ENCODE measurements at regions not wholly inside any gene's neighbourhood (a gene's known extent, or its start where the extent isn't known, plus 50 kb on each side); places are given as distances from the start of the nearest gene placed in this dataset.
"Not testable (repeated sequence)": the region's sequence is repeated elsewhere in the genome, so short reads cannot be mapped to it uniquely, and the experiment has no call there.

DNA sequence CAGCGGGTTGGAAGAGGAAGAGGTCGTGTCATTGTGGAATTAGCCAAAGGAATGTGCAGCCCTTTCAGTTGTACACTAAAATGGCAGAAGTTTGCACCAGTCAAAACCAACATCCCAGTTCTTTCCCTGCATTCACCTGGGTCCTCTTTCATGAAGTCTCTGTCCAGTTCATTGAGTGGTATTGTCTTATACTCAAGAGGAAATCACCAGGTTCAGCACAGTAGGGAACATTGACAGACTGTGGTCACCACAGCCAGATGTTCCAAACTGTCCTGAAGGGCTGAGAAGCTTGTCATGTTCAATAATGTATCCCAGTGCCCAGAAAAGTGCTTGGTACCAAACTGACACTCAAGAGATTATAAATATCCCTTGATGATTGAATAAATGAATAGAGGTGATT is 131.6 kb downstream of the GLUL start:
- DNase-seq (ENCODE audit: low spot score) = no peak

DNA sequence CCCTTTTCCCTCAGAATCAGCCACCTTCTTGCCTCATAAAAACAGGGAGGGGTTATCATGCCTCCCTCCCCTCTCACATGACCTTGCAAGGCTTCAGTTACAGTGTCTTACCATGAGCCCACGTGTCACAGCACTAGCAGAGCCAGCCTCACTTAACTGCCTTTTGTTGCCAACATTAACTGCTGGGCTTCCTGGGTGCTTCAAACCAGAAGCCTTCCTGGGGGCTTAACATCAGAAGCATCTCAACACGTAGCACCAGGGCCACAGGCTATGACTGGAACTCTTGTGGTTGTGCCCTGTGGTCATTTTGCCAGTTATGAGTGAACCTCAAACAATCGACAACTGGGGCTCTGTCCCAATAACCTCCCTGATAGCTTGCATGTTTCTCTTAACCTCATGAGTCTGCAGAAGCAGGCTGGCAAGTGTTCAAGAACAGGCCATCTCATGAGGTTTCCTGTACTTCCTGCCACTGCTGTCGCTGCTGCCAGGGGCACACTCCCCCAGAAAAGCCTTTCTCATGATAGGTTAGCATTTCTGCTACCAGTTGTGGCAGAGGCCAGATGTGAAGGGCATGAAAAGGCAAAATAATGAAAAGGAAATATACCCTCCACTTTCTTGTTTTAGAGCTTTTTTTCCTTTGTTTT is 132.2 kb downstream of the GLUL start:
- DNase-seq (ENCODE audit: low spot score) = peak; percentile 28

DNA sequence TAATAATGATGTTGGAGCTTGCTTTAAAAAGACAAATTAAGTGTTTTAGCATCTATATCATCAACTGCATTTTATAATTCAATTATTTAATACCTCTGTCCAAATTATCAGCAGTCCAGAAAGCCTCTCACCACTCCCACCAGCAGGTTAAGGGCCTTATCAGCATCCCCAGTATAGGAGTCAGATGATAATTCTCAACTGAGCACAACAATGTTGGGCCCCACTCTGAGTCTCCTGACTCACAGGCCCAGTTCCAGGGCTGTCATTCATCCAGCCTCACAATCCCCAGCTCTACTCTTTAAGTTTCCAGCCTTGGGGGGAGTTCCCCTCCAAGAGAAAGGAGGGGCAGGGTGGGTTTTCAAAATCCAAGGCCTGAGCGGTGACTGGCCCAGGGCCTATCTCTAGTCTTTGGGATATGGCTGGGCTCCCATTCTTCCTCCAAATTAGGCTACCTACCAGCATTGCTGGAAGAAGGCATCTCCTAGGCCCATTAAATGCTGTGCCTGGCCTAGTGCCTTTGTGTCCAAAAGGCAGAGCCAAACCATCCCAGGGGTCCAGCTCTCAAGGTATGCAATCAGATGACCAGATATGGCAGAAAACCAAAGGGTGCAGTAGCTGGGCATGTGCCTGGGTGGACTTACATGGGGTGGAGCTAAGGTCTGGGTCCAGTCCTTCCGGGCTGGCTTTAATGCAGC is 134.1 kb downstream of the GLUL start:
- DNase-seq (ENCODE audit: low spot score) = no peak

DNA sequence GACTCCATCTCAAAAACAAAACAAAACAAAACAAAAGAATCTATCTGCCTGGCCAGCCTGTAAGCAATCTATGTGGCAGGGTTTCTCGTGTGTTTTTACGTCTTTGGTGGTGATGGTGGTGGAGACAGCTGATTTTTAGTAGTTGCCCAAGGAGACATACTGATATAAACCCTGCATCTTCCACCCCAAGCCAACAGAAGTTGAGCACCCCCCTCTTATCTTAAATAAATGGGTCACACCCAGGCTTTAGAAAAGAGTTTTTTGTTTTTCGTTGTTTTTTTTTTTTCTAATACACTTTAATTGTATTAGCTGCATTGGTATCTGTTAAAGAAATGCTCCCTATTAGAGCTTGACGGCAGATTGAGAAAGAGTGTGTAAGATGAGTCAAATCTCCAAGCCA is 134.7 kb downstream of the GLUL start:
- DNase-seq (ENCODE audit: low spot score) = no peak

DNA sequence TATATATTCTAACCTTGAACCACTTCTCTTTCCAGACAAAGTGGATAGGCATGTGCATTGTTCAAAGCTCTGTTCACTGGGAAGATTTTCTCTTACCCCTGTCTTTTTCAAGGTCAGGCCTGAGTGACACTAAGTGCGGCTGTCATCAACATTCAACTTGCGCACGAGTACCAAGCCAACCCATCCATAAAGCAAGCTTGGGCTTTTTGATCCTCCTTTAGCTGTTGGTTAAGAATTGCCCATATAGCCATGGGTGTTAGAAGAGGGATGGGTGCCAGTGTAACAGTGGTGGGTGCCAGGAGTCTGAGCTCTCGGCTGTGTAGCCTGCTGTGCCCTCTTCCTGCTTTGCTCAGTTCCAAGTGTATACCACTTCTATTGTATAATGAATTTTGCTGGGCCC is 136.1 kb downstream of the GLUL start:
- DNase-seq (ENCODE audit: low spot score) = no peak

DNA sequence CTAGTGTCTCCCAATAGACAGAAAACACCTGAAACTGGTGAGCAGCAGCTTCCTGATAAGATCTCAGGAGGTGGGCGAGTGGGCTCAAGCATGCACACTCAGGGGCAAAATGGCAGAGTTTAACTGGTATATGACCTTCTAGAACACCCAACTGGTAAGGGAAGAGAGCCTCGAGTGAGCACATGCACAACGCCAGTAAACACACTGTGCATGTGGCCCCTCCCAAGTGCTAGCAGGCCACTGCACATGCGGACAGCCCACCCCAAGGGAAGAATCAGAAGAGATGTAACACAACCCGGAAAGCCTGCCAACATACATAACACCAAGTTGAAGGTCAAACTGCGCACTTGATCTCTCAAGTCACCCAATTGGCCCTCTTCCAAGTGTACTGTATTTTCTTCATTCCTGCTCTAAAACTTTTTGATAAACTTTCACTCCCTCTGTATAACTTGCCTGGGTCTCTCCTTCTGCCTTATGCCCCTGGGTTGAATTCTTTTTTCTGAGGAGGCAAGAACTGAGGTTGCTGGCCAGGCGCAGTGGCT is 138.2 kb downstream of the GLUL start:
- DNase-seq (ENCODE audit: low spot score) = no peak

DNA sequence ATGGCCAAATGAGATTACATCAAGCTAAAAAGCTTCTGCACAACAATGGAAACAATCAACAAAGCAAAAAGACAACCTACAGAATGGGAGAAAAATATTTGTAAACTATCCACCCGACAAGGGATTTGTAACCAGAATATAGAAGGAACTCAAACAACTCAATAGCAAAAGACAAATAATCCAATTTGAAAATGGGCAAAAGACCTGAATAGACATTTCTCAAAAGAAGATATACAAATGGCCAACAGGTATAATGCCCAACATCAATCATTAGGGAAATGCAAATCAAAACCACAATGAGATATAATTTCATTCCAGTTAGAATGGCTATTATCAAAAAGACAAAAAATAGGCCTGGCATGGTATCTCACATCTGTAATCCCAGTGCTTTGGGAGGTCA is 140.0 kb downstream of the GLUL start:
- DNase-seq (ENCODE audit: low spot score) = no peak

DNA sequence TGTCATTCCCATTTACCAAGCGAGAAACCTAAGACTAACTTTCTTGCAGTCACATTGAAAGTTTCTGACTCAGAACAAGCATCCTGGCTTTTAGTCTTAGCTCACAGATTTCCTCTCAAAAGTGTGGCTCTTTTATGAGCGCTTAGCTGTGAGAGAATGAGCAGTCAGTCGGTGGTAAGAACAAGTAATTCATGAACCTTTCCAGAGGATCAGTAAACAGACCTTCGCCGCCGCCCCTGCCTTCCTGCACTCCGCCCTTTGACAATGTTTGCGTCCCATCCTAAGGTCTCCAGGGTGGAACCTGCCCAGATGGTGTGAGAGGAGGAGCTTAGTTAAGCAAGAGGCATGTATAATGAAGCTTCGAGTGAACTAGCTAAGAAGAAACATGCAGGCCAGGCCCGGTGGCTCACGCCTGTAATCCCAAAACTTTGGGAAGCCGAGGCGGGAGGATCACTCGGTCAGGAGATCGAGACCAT is 142.4 kb downstream of the GLUL start:
- DNase-seq (ENCODE audit: low spot score) = no peak

DNA sequence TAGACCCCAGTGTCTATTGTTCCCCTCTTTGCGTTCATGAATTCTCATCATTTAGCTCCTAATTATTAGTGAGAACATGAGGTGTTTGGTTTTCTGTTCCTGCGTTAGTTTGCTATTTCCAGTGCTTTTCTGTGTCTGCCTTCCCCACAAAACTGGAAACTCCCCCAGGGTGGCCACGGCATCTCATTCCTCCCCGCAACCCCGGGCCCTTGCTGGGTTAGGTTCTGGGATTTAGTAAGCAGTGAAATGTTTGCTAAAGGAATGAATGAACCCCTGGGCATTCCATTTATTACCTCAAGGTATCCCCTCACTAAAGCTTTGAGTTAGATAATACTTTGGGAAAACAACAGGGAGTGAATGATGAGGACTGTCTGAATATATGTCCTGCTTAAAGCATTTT is 142.9 kb downstream of the GLUL start:
- DNase-seq (ENCODE audit: low spot score) = no peak

DNA sequence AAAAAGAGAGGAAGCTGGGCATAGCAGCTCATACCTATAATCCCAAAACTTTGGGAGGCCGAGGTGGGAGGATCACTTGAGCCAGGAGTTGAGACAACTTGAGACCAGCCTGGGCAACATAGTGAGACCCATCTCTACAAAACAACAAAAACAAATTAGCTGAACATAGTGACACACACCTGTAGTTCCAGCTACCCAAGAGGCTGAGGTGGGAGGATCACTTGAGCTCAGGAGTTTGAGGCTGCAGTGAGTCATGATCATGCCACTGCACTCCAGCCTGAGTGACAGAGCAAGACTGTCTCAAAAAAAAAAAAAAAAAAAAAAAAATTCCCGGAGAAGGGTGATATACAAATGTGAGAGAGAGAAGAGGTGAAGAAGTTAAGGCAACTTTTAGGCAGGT is 143.8 kb downstream of the GLUL start:
- DNase-seq (ENCODE audit: low spot score) = not testable (repeated sequence)

DNA sequence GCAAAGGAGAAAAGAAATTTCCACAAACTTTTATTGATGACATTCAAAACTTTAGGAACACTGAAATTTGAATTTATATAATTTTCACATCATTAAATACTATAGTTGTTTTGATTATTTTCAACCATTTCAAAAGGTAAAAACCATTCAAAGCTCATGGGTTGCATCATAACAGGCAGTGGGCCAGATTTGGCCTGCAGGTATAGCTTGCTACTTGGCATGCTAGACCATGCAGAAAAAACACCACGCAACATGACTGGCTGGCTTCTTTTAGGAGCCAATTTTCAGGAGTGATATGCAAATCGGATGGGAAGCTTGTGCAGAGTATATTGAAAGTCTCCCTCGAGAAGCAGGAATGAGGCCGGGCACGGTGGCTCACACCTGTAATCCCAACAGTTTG is 144.8 kb downstream of the GLUL start:
- DNase-seq (ENCODE audit: low spot score) = no peak

DNA sequence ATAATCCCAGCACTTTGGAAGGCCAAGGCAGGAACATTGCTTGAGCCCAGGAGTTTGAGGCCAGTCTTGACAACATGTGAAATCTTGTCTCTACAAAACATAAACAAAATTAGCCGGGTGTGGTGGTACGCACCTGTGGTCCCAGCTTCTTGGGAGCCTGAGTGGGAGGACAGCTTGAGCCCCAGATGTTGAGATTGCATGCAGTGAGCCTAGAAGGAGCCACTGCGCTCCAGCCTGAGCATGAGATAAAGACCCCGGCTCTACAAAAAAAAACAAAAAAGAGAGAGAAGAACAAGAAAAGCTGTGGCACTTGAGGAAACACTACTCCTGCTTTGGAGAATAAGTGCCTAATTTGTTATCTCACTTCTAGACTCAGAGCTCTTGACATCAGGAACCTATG is 146.6 kb downstream of the GLUL start:
- no peak for DNase-seq (ENCODE audit: low spot score)

DNA sequence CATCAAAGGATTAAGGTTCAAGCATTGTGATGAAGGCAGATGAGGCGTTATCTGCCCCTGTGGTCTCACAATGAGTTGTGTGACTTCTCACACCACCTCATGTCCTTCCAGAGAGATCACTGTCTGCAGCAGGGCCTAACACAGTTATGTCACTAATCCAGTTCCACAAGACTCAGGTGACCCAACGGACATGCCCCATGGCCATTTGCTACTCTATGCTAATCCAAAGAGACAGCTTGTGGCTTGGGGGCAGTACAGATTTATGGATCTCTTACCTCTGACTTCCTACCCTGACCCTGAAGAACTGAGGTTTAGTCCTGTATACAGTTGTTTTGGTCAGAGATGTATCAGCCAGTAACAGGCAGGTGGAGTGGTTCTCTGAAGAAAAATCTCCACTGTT is 147.1 kb downstream of the GLUL start:
- DNase-seq (ENCODE audit: low spot score) = no peak

DNA sequence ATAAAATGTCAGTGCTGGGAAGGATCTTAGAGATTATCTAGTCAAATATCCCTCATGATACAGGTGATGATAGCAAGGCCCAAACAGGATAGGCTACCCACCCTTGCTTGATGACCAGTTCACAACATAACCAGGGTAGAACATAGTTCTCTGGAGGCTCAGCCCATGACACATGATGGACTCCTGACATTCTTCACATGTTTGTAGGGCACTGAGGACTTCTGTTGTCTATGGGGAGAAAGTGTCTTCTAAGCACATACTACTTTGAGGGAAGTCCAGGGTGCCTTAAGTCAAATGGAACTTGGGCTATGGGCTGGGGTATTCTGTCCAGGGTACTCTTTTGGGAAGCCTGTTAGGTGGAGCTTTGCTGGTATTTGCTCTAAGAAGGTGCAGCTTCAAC is 148.9 kb downstream of the GLUL start:
- no peak for DNase-seq (ENCODE audit: low spot score)

DNA sequence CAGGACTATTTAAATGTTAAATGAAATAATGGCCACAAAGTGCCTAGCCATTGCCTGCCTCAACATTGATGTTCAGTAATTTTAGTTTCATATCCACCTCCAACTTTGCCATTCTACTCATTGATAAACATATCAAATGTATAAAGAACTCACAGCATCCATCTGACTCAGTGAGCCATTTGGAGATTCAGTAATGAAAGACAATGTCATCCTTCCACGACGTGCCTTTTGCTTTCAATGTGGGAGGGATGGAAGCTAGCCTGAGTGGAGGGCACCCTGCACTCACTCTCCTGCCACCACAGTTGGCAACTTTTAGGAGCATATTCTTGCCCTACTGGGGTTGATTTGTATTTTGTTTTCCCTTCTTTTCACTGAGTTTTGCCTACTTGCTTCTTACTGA is 151.5 kb downstream of the GLUL start:
- DNase-seq (ENCODE audit: low spot score) = no peak

DNA sequence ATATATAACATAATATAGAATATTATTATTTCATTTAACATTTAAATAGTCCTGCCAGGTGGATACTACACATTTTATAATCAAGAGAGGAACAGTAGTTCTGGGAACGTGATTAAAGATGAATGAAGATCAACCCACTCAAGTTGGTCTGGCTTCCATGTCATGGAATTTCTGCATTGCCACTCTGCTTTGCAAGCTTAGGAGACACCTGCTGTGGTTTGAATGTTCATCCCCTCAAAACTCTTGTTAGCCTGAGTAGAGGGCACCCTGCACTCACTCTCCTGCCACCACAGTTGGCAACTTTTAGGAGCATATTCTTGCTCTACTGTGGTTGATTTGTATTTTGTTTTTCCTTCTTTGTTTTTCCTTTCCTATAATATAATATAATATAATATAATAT is 153.2 kb downstream of the GLUL start:
- no peak for DNase-seq (ENCODE audit: low spot score)

DNA sequence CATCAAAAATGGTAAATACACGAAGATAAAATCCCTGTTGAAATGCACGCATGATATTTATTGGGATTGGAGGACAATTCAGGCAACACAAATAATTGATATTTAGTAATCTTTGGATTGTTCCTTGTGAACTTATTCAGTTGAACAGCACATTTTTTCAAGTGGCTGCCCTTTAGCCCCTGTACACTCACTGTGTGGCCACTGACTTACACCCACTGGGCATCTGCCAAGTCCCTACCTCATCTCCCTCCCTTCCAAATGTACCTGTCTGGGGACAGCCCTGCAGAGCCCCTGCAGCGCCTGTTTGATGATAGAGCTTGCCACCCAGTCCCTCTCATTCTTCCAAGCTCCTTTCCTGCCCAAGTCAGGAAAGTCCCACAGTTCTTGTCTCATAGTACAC is 154.3 kb downstream of the GLUL start:
- DNase-seq (ENCODE audit: low spot score) = no peak

DNA sequence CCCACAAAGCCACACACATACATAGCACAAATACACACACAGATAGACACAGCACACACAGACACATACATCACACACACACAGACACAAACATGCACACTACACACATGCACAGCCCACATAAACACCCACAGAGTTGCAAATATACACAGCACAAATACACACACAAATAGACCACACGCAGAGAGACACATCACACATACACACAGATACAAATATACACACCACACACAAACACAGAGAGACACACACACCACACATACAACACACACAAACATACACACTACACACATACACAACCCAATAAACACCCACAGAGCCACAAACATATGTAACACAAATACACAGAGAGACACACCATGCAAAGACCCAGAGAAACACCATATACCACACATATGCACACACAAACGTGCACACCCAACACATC is 154.9 kb downstream of the GLUL start:
- DNase-seq (ENCODE audit: low spot score) = no peak

DNA sequence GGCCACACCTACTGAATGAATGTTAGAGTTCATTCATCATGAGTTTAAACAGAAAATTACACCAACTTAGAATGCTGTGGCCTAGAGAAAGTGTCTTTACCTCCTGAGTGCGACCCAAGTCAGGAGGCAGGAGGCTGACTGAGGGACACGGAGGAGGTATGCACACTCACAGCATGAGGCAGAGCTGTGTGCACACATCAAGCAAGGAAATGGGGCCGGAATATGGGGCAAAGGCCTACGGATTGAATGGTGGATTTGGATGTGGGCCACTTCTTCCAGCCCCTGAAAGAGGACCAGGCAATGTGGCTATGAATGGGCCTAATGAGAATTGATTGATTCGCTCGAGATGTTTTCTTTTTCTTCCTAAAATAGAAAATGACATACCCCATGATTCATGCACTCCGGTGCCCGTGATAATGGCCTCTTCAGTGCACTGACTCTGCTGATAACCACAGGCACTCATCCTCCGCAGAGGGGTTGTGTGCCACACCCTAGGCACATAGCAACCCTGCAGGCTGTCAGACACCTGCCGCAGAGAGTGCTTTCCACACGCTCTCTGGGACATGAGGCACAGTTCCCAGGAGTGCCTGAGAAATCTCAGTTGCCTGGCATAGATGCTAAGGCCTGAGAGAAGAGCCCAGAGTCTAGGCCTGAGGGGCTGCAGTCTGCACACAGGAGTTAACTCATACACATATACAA is 155.5 kb downstream of the GLUL start:
- DNase-seq (ENCODE audit: low spot score) = peak; percentile 42

DNA sequence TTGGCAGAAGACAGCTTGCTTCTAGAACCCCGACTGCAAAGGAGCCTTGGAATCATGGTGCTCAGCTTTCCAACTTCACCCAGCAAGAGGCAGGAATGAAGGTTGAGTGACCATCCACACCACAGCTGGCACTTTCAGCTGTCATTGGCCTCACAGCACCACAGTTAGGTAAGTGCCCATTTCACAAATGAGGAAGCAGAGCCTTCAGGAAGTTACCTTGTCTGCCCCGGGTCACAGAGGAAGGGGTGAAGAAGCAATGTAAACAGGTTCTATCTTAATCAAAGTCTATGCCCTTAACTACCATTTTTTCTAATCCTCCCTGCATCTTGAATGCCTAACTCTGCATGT is 156.0 kb downstream of the GLUL start:
- DNase-seq (ENCODE audit: low spot score) = no peak

DNA sequence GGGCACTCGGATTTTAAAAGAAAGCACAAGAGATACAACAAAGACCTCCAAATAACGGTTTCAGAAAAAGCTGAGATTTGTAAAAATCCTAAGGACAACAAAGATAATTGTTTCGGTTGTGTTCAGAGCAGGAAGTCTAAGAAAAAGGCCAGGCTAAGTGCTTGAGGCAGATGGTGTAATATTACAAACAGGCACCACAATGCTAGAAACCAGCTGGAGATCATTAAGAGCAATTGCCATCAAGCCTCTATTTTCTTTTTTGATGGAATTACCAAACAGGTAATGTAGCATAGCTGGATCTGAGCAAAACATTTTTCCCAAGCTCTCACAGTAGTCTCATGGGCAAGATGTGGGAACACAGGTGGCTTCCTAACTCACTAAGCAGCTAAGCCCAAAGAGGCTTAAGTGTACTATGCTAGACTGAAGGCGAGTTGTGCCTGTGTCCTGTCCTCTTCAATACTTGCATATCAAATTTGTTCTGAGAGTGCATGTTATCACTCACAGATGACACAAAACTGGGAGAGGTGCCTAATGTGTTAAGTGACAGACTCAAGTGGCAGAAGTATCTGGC is 161.6 kb downstream of the GLUL start:
- no peak for DNase-seq (ENCODE audit: low spot score)

DNA sequence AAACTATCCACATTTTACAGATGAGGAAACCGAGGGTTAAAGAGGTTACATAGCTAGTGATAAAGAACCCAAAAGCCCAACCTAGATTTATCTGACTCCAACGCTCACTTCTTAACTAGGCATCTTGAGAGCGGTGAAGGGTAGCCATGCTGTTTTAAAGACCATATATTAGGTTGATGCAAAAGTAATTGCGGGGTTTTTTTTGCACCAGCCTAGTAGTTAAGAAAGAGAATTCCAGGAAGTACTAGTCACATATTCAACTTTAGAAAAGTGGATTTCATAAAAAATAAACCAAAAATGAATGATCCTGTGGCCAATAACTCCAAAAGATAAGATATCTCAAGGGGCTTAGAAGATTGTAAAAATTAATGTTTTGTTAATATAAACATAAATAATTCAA is 162.1 kb downstream of the GLUL start:
- DNase-seq (ENCODE audit: low spot score) = no peak

All from AG08396 (cell line).